GM12864 (cell line): ENCODE measurements at regions not wholly inside any gene's neighbourhood (a gene's known extent, or its start where the extent isn't known, plus 50 kb on each side); places are given as distances from the start of the nearest gene placed in this dataset.

Source experiments
- DNase-seq: peaks from one replicate; pipeline ENCODE4 v3.0.0-alpha.2; 2011; ENCODE audit warnings: low read depth
- H3K4me3 ChIP-seq: 2 replicates; pipeline ENCODE4 v1.5.1; 2011; ENCODE audit warnings: mild to moderate bottlenecking, low read depth, low read length, control low read depth
- TF ChIP-seq, protein P1 (sequence below): IDR thresholded peaks from 2 replicates; pipeline ENCODE4 v1.5.1; 2011; ENCODE audit warnings: low read depth, mild to moderate bottlenecking, moderate library complexity, low read length, control low read depth, inconsistent platforms; ENCODE audit errors: missing control alignments

DNA sequence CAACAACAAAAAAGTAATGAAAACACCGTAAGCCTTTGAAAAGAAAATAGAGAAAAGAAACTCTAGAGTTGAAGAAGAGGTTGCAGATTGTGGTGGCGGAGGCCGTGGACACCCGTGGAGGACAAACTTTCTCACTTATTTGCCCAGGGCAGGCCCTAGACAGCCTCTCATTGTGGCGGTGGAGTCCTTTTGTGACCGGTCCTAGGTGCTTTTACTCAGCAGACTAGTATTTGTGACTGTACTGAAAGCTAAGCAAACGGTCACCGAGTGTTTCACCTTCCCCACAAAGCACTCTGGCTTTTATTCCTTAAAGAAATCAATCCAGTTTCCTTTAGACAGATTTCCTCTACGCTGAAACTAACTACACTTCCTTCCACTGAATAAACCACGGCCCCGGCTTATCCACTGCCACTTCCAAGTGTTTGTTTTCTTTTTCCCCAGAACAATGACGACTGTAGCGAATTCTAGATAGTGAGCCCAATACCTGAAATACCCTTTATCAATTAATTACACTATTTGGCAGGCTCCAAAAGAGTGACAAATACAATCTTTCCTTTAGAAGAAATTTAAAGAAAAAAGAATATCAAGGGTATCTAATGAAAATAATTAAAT, 210.2 kb upstream of the TARS1 start:
- TF ChIP-seq, protein P1, sequence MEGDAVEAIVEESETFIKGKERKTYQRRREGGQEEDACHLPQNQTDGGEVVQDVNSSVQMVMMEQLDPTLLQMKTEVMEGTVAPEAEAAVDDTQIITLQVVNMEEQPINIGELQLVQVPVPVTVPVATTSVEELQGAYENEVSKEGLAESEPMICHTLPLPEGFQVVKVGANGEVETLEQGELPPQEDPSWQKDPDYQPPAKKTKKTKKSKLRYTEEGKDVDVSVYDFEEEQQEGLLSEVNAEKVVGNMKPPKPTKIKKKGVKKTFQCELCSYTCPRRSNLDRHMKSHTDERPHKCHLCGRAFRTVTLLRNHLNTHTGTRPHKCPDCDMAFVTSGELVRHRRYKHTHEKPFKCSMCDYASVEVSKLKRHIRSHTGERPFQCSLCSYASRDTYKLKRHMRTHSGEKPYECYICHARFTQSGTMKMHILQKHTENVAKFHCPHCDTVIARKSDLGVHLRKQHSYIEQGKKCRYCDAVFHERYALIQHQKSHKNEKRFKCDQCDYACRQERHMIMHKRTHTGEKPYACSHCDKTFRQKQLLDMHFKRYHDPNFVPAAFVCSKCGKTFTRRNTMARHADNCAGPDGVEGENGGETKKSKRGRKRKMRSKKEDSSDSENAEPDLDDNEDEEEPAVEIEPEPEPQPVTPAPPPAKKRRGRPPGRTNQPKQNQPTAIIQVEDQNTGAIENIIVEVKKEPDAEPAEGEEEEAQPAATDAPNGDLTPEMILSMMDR: no peak
- no peak overlapping the region for H3K4me3 ChIP-seq
- DNase-seq: no peak

DNA sequence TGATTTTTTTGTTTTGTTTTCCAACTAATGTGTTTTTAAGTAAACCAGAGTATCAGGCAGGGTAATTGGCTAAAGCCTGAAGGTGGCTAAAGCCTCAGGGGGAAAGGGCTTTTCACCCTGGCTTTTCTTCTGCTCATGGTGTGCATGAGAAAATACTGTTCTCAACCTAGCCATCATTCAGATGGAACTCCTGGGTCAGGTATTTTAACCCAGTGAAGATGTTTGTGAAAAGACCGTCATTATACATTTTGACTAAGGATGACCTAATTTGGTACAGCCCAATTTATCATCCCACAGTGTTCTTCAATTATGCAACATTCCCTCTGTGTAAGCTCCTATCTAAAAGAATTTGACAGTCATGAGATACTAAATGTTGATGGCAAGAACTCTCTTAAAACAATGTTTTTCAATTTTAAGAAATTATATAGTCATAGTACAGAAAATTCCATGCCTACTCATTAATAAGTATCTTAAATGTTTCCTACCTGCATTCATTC, 209.5 kb upstream of the TARS1 start:
- TF ChIP-seq, protein P1: no peak

DNA sequence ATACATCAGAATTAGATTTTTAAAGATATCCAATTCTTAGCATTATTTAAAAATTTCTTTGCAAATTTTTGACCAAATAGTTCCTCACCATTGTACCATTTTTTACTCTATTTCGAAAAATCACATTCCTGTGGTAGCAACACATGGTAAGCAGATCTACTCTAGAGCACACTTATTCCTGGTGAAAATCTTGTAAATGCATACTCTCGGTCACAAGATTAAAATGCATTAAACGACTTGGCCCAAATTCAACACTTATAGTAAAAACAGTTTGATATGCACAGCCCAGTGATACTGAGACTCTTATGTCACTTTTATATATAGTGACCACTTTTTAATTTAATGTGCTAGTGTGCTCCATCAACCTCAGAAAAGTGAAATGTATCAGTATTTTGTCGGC, 208.8 kb upstream of the TARS1 start:
- DNase-seq: no peak
- TF ChIP-seq, protein P1: no peak
- H3K4me3 ChIP-seq: no peak overlapping the region

More for the DNA sequence above, 209.5 kb upstream of the TARS1 start:
- DNase-seq: no peak
- no peak overlapping the region for H3K4me3 ChIP-seq

DNA sequence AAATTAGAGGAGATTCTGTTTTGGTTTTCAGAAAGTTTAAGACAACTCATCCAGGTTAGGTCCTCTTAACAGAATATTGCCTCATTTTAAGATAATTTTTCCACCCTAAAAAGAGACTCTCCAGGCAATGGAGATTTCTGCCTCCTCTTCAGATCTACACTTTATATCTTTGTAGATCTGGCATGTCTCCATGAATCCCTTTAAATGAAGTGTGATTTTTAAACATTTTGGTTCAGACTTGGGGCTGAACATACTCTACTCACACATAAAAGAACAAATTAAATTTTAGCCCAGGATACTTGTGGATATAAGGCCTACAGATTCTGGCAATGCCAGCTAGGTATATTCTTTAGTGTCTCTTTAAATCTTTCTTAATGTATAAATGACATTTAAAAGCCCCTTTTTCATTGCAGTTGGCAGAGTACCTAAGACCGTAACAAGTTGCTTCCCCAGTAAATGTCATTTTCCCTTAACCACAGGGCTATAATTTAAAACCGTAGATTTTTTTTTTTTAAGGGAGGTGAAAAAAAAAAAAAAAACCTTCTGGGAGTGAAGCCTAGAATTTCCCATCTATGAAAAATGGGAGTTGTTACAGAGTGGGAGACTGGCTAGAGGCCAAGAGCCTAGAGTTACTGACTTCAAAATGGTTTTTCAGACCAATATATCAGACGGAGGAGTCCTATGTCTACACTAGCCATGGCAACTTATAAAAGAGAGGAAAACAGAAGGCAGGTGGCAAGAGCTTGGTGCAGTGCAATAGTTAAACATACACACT, 207.8 kb upstream of the TARS1 start:
- DNase-seq: no peak
- no peak overlapping the region for H3K4me3 ChIP-seq
- TF ChIP-seq, protein P1: no peak

DNA sequence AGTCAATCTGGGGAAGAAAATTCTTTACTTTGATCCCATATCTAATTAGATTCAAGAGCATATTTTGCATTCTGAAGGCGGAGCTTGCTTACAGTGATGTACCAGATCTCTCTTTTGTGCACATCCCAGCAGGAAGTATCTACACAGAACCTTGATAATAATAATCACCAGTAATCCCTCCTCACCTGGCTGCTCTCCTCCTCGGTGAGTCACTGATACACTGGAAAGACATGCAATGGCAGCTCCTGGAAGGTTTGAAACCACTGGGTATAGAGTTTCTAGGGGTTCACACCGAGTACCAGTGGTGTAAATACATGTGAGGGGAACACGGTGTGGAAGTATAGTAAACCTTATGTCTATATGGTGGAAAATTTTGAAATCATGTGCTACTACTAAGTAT, 205.5 kb upstream of the TARS1 start:
- H3K4me3 ChIP-seq: no peak overlapping the region
- TF ChIP-seq, protein P1: no peak
- no peak for DNase-seq

DNA sequence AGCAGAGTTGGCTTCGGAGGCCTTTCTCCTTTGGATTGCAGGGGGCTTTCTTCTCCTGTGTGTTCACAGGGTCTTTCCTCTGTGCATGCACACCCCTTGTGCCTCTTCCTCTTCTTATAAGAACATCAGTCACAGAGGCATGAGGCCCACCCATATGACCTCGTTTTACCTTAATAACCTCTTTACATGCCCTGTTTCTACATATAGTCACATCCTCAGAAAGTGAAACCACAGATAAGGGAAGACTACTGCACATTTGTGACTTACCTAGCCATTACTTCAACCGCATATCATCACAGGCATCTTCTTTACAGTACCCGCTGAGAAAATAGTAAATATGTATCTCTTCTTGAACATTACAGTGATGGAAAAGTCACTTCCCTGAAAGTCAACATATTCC, 204.9 kb upstream of the TARS1 start:
- DNase-seq: peak; percentile 10
- H3K4me3 ChIP-seq: no peak overlapping the region
- TF ChIP-seq, protein P1: no peak

DNA sequence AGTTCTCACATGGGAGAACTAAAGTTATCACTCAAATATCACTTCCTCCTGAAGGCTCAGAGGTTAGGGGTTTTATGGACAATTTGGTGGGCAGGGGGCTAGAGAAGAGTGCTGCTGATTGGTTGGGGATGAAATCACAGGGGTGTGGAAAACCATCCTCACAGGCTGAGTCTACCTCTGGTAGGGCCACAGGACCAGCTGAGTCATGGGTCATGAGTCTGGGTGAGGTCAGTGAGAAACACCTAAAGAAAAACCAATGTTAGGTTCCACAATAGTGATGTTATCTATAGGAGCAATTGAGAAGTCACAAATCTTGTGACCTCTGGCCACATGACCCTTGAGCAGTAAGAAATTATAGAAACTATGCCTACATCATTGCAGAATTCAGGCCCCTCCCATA, 203.3 kb upstream of the TARS1 start:
- H3K4me3 ChIP-seq: no peak overlapping the region
- DNase-seq: no peak
- TF ChIP-seq, protein P1: no peak
